ENCODE measurements at regions not wholly inside any gene's neighbourhood (a gene's known extent, or its start where the extent isn't known, plus 50 kb on each side); places are given as distances from the start of the nearest gene placed in this dataset.
A peak's percentile ranks its signal among the peaks of the same experiment; 100 is the strongest.

- Mint-ChIP-seq H3K9me3 (no peaks in the 10 kb centered on the region), H3K27ac (no peak overlapping the region), H3K36me3 (no peaks in the 10 kb centered on the region), H3K4me1 (ENCODE audit: low read depth in 2 of 2) (peaks cover 5 to 6% of the 10 kb centered on the region in 2 donors), H3K27me3 (peaks cover 15 to 16% of the 10 kb centered on the region in 2 donors), H3K4me3 (no peak overlapping the region)
- ATAC-seq (peak; percentile 59 to 61), DNase-seq (ENCODE audit: low spot score) (no peak)
These were observed 54.0 kb upstream of the IRS2 start for GRCh38 chr13:109840201-109840892.

- DNase-seq (ENCODE audit: low spot score) = no peak
- no peak for ATAC-seq
- peaks cover 5 to 6% of the 10 kb centered on the region in 2 donors for H3K4me1 Mint-ChIP-seq (ENCODE audit: low read depth in 2 of 2)
- peaks cover 9 to 20% of the 10 kb centered on the region in 2 donors for H3K27me3 Mint-ChIP-seq
- no peak overlapping the region for H3K27ac Mint-ChIP-seq
- H3K9me3 Mint-ChIP-seq = no peaks in the 10 kb centered on the region
- no peaks in the 10 kb centered on the region for H3K36me3 Mint-ChIP-seq
- H3K4me3 Mint-ChIP-seq = no peak overlapping the region
These were observed 50.5 kb upstream of the IRS2 start for GRCh38 chr13:109836629-109837607.
